Keratinocyte (primary cell): ENCODE measurements at regions not wholly inside any gene's neighbourhood (a gene's known extent, or its start where the extent isn't known, plus 50 kb on each side); places are given as distances from the start of the nearest gene placed in this dataset.

Experiments used
- DNase-seq: peaks from one replicate; pipeline ENCODE4 v3.0.0-alpha.2; 2011; ENCODE audit warnings: low read depth, missing footprints, low spot score
- FAIRE-seq: peaks from 2 replicates; lab custom pipeline; 2011; peaks lifted over from hg19 to GRCh38; lab: Jason Lieb, UNC
- H2AFZ ChIP-seq: 2 replicates; pipeline ENCODE4 v1.6.0; 2012; ENCODE audit warnings: low read length, control low read depth, inconsistent platforms; ENCODE audit not compliant: control insufficient read depth
- H3K27ac ChIP-seq: 2 replicates; pipeline ENCODE4 v1.5.1; 2011; ENCODE audit warnings: low read length; ENCODE audit not compliant: control insufficient read depth, insufficient read depth
- H3K27me3 ChIP-seq: 3 replicates; pipeline ENCODE4 v1.6.0; 2011; ENCODE audit warnings: low read length; ENCODE audit not compliant: control insufficient read depth, insufficient read depth; ENCODE audit errors: extremely low read depth
- H3K36me3 ChIP-seq, 2 experiments: 2 replicates in 1 of 2; 3 replicates in 1 of 2; pipeline ENCODE4 v1.5.1; 2011; ENCODE audit warnings: low read length in 2 of 2, mild to moderate bottlenecking in 1 of 2; ENCODE audit not compliant: control insufficient read depth in 2 of 2, insufficient read depth in 2 of 2; ENCODE audit errors: extremely low read depth in 1 of 2
- H3K4me1 ChIP-seq: 3 replicates; pipeline ENCODE4 v1.5.1; 2011; ENCODE audit warnings: low read length; ENCODE audit not compliant: control insufficient read depth, insufficient read depth; ENCODE audit errors: extremely low read depth
- H3K4me2 ChIP-seq: 3 replicates; pipeline ENCODE4 v1.6.0; 2011; ENCODE audit warnings: low read depth, low read length; ENCODE audit not compliant: control insufficient read depth, insufficient read depth; ENCODE audit errors: extremely low read depth
- H3K4me3 ChIP-seq, 3 experiments: fragments of 200-600 bp in 1 of 3; sonication (generic) in 1 of 3; 2 replicates in 2 of 3; 3 replicates in 1 of 3; pipeline ENCODE4 v1.5.1; 2011 to 2016; ENCODE audit warnings: low read length in 3 of 3, mild to moderate bottlenecking in 3 of 3, control low read depth in 2 of 3, inconsistent platforms in 1 of 3, low read depth in 1 of 3, mixed read lengths in 1 of 3, mixed run types in 1 of 3, moderate library complexity in 1 of 3; ENCODE audit not compliant: control insufficient read depth in 2 of 3, insufficient read depth in 2 of 3; ENCODE audit errors: extremely low read depth in 1 of 3
- H3K79me2 ChIP-seq: 2 replicates; pipeline ENCODE4 v1.6.0; 2012; ENCODE audit warnings: low read length; ENCODE audit not compliant: control insufficient read depth, insufficient read depth
- H3K9ac ChIP-seq: 3 replicates; pipeline ENCODE4 v1.6.0; 2011; ENCODE audit warnings: low read length; ENCODE audit not compliant: control insufficient read depth, insufficient read depth; ENCODE audit errors: extremely low read depth
- H3K9me1 ChIP-seq: 3 replicates; pipeline ENCODE4 v1.6.0; 2011; ENCODE audit warnings: low read length; ENCODE audit not compliant: control insufficient read depth, insufficient read depth; ENCODE audit errors: extremely low read depth
- H3K9me3 ChIP-seq: 2 replicates; pipeline ENCODE4 v1.5.1; 2012; ENCODE audit warnings: low read depth, low read length; ENCODE audit not compliant: control insufficient read depth
- H4K20me1 ChIP-seq: 3 replicates; pipeline ENCODE4 v1.6.0; 2011; ENCODE audit warnings: low read length; ENCODE audit not compliant: control insufficient read depth, insufficient read depth; ENCODE audit errors: extremely low read depth
- EZH2 ChIP-seq: IDR thresholded peaks from one replicate; pipeline ENCODE4 v1.6.1; 2012; ENCODE audit warnings: inconsistent platforms, mild to moderate bottlenecking, low read length, moderate library complexity
- dilution Hi-C: fragments of 300-500 bp; cut with MboI; formaldehyde crosslinking; loops from one replicate; pipeline ENCODE4 v1.7.0; 2020; ENCODE audit warnings: low sequenced_read_pairs; ENCODE audit not compliant: extremely low pct_ligation_motif_present
- TF ChIP-seq, protein P1 (sequence below), 3 experiments: IDR thresholded peaks in 1 of 3; conservative IDR thresholded peaks in 1 of 3; optimal IDR thresholded peaks in 1 of 3; 2 replicates in 2 of 3; 3 replicates in 1 of 3; pipeline versions ENCODE3 to v1.5.1; 2011; ENCODE audit warnings: low read length in 3 of 3, mild to moderate bottlenecking in 3 of 3, moderate library complexity in 2 of 3, control low read depth in 1 of 3, inconsistent platforms in 1 of 3; ENCODE audit not compliant: insufficient read depth in 2 of 3; ENCODE audit errors: extremely low read depth in 1 of 3

DNA sequence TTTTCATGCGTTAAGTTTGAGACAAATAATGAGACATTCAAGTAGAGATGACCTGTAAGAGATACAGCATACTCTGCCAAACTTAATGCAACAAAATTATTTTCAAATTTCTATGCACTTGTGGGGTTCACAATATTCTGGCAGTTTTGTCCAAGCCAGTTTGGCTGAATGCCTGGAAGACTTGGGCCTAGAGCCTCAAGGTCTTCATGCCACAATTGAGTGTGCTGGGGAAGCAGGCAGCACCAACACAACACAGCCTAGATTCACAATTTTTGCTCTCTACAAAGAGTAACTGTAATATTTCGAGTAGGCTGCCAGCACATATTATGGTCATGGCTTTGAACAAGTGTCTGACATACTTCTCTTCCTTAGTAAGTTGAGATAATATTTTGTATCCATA is 461.4 kb upstream of the SPHKAP start:
- FAIRE-seq: no peak
- H3K36me3 ChIP-seq: no peaks in the 10 kb centered on the region
- dilution Hi-C loops: no loop called here
- H3K27ac ChIP-seq: no peak overlapping the region
- H3K4me1 ChIP-seq: no peaks in the 10 kb centered on the region
- no peak overlapping the region for H2AFZ ChIP-seq
- H3K4me3 ChIP-seq: no peak overlapping the region
- H3K4me2 ChIP-seq: no peak overlapping the region
- no peaks in the 10 kb centered on the region for H3K79me2 ChIP-seq
- H3K9ac ChIP-seq: no peak overlapping the region
- no peaks in the 10 kb centered on the region for H3K9me1 ChIP-seq
- no peaks in the 10 kb centered on the region for H4K20me1 ChIP-seq
- no peaks in the 10 kb centered on the region for H3K27me3 ChIP-seq
- no peak for TF ChIP-seq EZH2
- TF ChIP-seq, protein P1, sequence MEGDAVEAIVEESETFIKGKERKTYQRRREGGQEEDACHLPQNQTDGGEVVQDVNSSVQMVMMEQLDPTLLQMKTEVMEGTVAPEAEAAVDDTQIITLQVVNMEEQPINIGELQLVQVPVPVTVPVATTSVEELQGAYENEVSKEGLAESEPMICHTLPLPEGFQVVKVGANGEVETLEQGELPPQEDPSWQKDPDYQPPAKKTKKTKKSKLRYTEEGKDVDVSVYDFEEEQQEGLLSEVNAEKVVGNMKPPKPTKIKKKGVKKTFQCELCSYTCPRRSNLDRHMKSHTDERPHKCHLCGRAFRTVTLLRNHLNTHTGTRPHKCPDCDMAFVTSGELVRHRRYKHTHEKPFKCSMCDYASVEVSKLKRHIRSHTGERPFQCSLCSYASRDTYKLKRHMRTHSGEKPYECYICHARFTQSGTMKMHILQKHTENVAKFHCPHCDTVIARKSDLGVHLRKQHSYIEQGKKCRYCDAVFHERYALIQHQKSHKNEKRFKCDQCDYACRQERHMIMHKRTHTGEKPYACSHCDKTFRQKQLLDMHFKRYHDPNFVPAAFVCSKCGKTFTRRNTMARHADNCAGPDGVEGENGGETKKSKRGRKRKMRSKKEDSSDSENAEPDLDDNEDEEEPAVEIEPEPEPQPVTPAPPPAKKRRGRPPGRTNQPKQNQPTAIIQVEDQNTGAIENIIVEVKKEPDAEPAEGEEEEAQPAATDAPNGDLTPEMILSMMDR (optimal IDR thresholded peaks at IDR 0.05 in 1 of 3, IDR thresholded peaks at IDR 0.05 in 1 of 3, conservative IDR thresholded peaks at IDR 0.05 in 1 of 3; ENCODE audit: extremely low read depth in 1 of 3, insufficient read depth in 2 of 3, low read length in 3 of 3): no peak
- no peaks in the 10 kb centered on the region for H3K9me3 ChIP-seq
- DNase-seq: no peak

DNA sequence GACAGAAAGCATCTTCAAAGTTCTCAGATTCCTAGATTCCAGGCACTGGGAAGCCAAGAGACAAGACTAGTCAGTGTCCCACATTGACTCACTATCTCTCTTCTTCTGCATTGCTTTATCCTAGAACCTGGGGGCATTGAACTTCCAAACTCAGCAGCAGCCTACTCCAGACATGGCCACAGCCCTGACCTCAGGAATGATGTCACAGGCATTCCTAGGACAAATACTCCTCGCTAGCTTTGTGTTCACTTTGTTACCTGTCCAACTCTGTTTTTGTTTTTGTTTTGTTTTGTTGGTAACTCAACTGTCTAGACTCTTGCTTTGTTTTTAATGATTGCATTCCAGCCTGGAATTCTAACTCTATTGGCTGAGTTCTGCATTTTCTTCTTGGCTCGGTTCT is 449.3 kb upstream of the SPHKAP start:
- Histone ChIP-seq H3K9me3 (no peaks in the 10 kb centered on the region), H2AFZ (no peak overlapping the region), H3K79me2 (no peaks in the 10 kb centered on the region), H3K27ac (no peak overlapping the region), H3K9ac (no peak overlapping the region), H3K36me3 (no peaks in the 10 kb centered on the region), H4K20me1 (no peaks in the 10 kb centered on the region), H3K4me3 (no peak overlapping the region), H3K9me1 (no peaks in the 10 kb centered on the region), H3K4me2 (no peak overlapping the region), H3K4me1 (no peaks in the 10 kb centered on the region), H3K27me3 (no peaks in the 10 kb centered on the region)
- dilution Hi-C loops: no loop called here
- FAIRE-seq: no peak
- DNase-seq: no peak
- TF ChIP-seq EZH2: no peak
- TF ChIP-seq, protein P1 (optimal IDR thresholded peaks at IDR 0.05 in 1 of 3, IDR thresholded peaks at IDR 0.05 in 1 of 3, conservative IDR thresholded peaks at IDR 0.05 in 1 of 3; ENCODE audit: extremely low read depth in 1 of 3, insufficient read depth in 2 of 3, low read length in 3 of 3): no peak
